Memory B cell (primary cell): ENCODE measurements at regions not wholly inside any gene's neighbourhood (a gene's known extent, or its start where the extent isn't known, plus 50 kb on each side); places are given as distances from the start of the nearest gene placed in this dataset.
"Not testable (repeated sequence)": the region's sequence is repeated elsewhere in the genome, so short reads cannot be mapped to it uniquely, and the experiment has no call there.

Source experiments
- ATAC-seq: fragments of 150-1000 bp; cut with Tn5 transposase; 2 replicates; pipeline ENCODE4 v1.10.0; 2021; ENCODE audit warnings: low read depth, mild to moderate bottlenecking, moderate library complexity
- DNase-seq, 2 donors: peaks; one replicate each; pipeline ENCODE4 v3.0.0; 2022; ENCODE audit warnings: low spot score in 2 of 2
- H3K27ac Mint-ChIP-seq: one replicate; pipeline ENCODE4 v1.8.0; 2022; ENCODE audit warnings: mild to moderate bottlenecking, moderate library complexity, mixed read lengths
- H3K27me3 Mint-ChIP-seq: one replicate; pipeline ENCODE4 v1.8.0; 2022; ENCODE audit warnings: mixed read lengths
- H3K36me3 Mint-ChIP-seq: one replicate; pipeline ENCODE4 v1.8.0; 2022; ENCODE audit warnings: mild to moderate bottlenecking, mixed read lengths
- H3K4me1 Mint-ChIP-seq: one replicate; pipeline ENCODE4 v1.8.0; 2022; ENCODE audit warnings: mixed read lengths
- H3K4me3 Mint-ChIP-seq: one replicate; pipeline ENCODE4 v1.8.0; 2022; ENCODE audit warnings: mild to moderate bottlenecking, moderate library complexity, mixed read lengths
- H3K9me3 Mint-ChIP-seq: one replicate; pipeline ENCODE4 v1.8.0; 2022; ENCODE audit warnings: mixed read lengths

GRCh38 chr17:77327566-77328464 is 187.0 kb downstream of the SEC14L1 start:
- H3K9me3 Mint-ChIP-seq, result no peaks in the 10 kb centered on the region
- H3K4me3 Mint-ChIP-seq, result no peak overlapping the region
- DNase-seq (no peak), ATAC-seq (no peak)
- H3K27me3 Mint-ChIP-seq, result no peaks in the 10 kb centered on the region
- peak overlapping the region; percentile 70 for H3K27ac Mint-ChIP-seq
- H3K36me3 Mint-ChIP-seq, result no peaks in the 10 kb centered on the region
- H3K4me1 Mint-ChIP-seq, result peaks cover 56% of the 10 kb centered on the region

DNA sequence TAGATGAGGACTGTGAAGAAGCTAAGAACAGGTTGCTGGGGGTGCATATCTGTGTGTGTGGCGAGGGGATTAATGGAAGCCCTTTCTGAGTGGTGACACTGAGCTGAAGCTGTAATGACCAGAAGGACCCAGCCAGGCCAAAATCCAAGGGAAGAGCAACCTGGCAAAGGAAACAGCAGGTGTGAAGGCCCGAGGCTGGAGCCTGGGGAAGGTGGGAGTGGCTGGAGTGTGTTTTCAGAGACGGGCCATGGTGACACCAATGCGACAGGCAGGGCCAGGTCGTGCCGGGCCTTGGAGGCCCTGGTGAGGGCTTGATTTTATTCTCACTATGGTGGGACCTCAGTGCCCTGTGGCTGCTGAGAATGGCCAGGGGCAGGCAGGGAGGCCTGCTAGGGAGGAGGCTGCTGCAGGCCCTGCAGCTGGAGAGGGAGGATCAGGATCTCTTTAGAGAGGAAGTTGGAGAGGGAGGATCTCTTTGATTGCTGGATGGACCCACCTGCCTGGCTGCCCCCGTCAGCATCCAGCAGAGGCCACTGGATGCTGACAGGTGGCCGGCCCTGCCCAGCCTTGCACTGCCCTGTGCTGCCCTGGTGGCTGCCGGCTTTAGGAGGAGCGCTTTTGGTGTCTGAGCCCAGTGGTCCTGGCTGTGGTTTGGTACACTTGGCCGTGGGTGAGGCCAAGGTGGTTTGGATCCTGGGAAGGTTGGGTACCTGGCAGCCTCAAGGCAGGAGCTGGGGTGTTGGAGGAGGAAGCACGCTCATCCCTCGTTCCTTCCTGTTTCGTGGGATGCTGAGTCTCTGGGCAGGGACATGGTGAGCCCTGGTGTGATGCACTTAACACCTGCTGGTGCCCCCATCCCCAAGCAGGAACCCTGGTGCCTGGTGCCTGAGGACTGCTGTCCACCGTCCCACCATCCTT is 188.3 kb downstream of the SEC14L1 start:
- Mint-ChIP-seq H3K27me3 (no peaks in the 10 kb centered on the region), H3K4me3 (no peak overlapping the region), H3K36me3 (no peaks in the 10 kb centered on the region), H3K27ac (peak overlapping the region; percentile 70), H3K4me1 (peaks cover 50% of the 10 kb centered on the region), H3K9me3 (no peaks in the 10 kb centered on the region)
- ATAC-seq (no peak), DNase-seq (no peak)

DNA sequence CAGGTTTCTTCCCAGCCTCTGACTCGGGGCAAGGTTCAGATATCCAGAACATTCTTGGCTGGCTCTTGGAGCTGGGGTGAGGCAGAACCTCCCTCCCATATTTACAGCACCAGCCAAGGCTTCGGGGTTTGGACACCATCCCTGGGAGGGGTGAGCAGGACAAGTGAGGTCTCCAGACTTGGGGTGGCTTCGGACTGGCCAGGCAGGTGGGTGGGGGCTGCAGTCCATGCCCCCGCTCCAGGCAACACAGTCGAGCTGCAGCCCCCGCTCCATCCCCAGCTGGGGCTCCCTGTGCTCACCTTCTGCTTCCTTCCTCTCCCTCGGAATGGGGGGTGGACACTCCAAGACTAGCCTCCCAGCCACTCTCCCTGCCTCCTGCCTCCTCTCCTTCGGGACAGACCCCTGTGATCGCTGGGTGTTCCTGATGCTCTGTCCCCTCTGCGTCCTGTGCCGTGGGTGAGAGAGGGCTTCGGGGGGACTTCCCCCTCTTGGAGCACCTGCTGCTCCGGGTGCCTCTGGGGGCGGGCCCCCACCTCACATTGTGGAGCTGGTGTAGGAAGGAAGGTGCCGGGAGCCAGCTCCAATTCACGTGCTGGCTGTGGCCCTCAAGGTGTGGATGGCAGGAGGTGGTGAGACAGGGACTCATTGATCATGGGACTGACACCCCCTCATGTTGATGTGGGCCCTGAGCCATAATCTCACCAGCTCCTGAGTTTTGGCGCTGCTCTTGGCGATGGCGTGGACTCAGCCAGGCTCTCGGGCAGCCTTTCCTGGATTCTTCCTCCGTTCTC is 189.2 kb downstream of the SEC14L1 start:
- Mint-ChIP-seq H3K4me3 (no peak overlapping the region), H3K4me1 (peaks cover 45% of the 10 kb centered on the region), H3K27me3 (no peaks in the 10 kb centered on the region), H3K27ac (peak overlapping the region; percentile 14), H3K36me3 (no peaks in the 10 kb centered on the region), H3K9me3 (no peaks in the 10 kb centered on the region)
- DNase-seq (no peak), ATAC-seq (no peak)

- DNase-seq, result no peak
Observed at GRCh38 chr17:77330602-77331081, 189.9 kb downstream of the SEC14L1 start.

GRCh38 chr17:77331301-77331864 is 190.6 kb downstream of the SEC14L1 start:
- peaks cover 30% of the 10 kb centered on the region for H3K4me1 Mint-ChIP-seq
- H3K9me3 Mint-ChIP-seq, result no peaks in the 10 kb centered on the region
- H3K36me3 Mint-ChIP-seq, result no peaks in the 10 kb centered on the region
- H3K4me3 Mint-ChIP-seq, result peak overlapping the region; percentile 85
- peak; percentile 97 to 99 for DNase-seq
- H3K27ac Mint-ChIP-seq, result peak overlapping the region; percentile 93
- peak; percentile 87 for ATAC-seq
- no peaks in the 10 kb centered on the region for H3K27me3 Mint-ChIP-seq

More at GRCh38 chr17:77330602-77331081, 189.9 kb downstream of the SEC14L1 start:
- no peaks in the 10 kb centered on the region for H3K9me3 Mint-ChIP-seq
- H3K4me3 Mint-ChIP-seq, result no peak overlapping the region
- H3K4me1 Mint-ChIP-seq, result peaks cover 38% of the 10 kb centered on the region
- no peaks in the 10 kb centered on the region for H3K36me3 Mint-ChIP-seq
- ATAC-seq, result no peak
- H3K27me3 Mint-ChIP-seq, result no peaks in the 10 kb centered on the region
- no peak overlapping the region for H3K27ac Mint-ChIP-seq

DNA sequence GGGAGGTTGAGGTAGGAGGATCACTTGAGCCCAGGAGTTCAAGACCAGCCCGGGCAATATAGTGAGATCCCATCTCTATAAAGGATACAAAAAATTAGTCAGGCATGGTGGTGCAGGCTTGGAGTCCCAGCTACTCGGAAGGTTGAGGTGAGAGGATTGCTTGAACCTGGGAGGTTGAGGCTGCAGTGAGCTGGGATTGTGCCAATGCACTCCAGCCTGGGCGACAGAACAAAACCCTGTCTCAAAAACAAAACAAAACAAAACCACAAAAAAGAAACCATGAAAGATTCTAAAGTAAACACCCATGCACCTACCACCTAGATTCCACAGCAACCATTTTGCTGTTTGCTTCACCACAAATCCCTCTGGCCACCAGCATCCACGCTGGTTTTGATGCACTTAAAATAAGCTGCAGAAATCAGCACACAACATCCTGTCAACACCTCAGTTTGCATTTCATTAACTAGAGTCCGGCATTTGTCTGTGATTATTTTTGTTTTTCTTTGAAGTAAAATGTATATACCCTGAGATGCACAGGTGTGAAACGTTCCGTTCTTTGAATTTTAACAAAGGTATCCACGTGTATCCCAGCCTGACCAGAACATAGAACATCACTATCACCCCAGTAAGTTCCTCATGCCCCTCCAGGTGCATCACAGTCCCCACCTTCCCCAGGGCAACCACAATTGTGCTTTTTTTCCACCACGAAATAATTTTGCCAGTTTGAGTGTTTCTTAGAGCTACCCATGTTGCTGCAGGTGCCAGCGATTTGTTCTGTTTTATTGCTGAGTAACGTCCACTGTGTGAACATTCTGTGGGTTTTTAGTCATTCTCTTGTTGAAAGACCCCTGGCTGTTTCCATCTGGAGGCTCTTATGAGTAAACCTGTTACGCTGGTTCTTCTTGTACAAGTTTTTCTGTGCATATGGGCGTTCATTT is 191.5 kb downstream of the SEC14L1 start:
- Mint-ChIP-seq H3K9me3 (no peaks in the 10 kb centered on the region), H3K27me3 (no peaks in the 10 kb centered on the region), H3K36me3 (peaks cover 1% of the 10 kb centered on the region), H3K27ac (peak overlapping the region; percentile 93), H3K4me3 (peak overlapping the region; percentile 85), H3K4me1 (peaks cover 28% of the 10 kb centered on the region)
- DNase-seq (no peak), ATAC-seq (peak; percentile 52)

DNA sequence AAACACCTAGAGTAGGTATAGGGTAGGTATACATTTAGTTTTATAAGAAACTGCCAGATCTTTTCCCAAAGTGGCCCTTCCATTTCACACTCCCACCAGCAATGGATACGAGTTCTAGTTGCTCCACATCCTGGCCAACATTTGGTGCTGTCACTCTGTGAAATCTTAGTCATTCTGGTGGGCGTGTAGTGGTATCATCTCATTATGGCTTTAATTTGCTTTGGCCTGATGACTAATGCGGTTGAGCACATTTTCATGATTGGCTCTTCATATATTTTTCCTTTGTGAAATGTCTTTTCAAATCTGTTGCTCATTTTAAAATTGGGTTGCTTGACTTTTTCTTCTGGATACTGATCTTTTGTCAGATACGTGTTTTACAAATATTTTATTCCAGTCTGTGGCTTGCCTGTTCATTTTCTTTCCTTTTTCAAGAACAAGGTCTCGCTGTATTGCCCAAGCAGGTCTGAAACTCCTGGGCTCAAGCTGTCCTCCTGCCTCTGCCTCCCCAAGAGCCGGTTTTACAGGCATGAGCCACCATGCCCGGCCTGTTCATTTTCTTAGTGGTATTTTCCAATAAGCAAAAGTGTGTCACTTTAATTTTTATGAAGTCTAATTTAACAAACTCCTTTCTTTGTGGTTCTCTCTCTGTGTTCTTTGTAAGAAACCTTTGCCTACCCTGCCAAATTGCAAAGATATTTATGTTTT is 192.4 kb downstream of the SEC14L1 start:
- H3K4me3 Mint-ChIP-seq, result peak overlapping the region; percentile 85
- peaks cover 26% of the 10 kb centered on the region for H3K4me1 Mint-ChIP-seq
- H3K36me3 Mint-ChIP-seq, result peaks cover 2% of the 10 kb centered on the region
- H3K9me3 Mint-ChIP-seq, result no peaks in the 10 kb centered on the region
- ATAC-seq, result no peak
- peak overlapping the region; percentile 93 for H3K27ac Mint-ChIP-seq
- H3K27me3 Mint-ChIP-seq, result no peaks in the 10 kb centered on the region
- DNase-seq, result no peak

GRCh38 chr17:77337150-77337549 is 196.4 kb downstream of the SEC14L1 start:
- Mint-ChIP-seq H3K4me1 (peaks cover 25% of the 10 kb centered on the region), H3K27ac (no peak overlapping the region), H3K36me3 (peaks cover 2% of the 10 kb centered on the region), H3K9me3 (no peaks in the 10 kb centered on the region), H3K4me3 (no peak overlapping the region), H3K27me3 (no peaks in the 10 kb centered on the region)
- DNase-seq (no peak), ATAC-seq (no peak)

GRCh38 chr17:77341069-77341541 is 200.3 kb downstream of the SEC14L1 start:
- H3K4me3 Mint-ChIP-seq, result no peak overlapping the region
- H3K27ac Mint-ChIP-seq, result no peak overlapping the region
- no peaks in the 10 kb centered on the region for H3K27me3 Mint-ChIP-seq
- ATAC-seq, result no peak
- peaks cover 32% of the 10 kb centered on the region for H3K4me1 Mint-ChIP-seq
- peaks cover 4% of the 10 kb centered on the region for H3K36me3 Mint-ChIP-seq
- no peak for DNase-seq
- no peaks in the 10 kb centered on the region for H3K9me3 Mint-ChIP-seq

DNA sequence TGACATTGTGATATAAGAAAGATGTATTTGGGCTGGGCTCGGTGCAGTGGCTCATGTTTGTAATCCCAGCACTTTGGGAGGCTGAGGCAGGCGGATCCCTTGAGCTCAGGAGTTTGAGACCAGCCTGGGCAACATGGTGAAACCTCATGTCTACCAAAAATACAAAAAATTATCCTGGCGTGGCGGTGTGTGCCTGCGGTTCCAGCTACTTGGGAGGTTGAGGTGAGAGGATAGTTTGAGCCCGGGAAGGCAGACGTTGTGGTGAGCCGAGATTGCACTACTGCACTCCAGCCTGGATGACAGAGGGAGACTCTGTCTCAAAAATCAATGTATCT is 201.9 kb downstream of the SEC14L1 start:
- peaks cover 32% of the 10 kb centered on the region for H3K4me1 Mint-ChIP-seq

DNA sequence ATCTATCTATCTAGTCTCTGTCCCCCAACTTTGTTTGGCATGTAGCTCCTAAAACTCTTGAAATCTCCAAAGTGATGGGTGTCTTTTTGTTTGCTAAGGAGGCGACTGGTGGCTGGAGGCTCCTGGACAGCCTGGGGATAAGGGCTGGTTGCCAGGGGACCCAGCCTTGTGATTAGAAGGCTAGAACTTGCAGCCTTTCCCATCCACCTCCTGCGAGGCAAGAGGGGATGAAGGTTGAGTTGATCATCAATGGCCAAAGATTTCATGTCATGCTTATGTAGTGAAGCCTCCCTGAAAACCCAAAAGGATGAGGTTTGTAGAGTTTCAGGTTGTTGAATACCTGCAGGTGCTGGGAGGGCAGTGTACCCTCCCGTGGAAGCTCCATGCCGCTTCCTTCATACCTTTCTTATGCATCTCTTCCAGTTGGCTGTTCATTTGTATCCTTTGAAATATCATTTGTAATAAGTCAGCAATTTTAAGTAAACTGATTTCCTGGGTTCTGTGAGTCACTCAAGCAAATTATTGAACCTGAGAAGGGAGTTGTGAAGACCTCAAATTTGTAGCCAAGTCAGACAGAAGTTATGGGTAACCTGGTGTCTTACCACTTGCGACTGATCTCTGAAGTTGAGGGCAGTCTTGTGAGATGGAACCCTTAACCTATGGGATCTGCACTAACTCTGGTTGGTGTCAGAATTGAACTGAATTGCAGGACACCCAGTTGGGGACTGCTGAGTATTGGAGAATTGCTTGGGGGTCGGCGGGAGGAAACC is 202.4 kb downstream of the SEC14L1 start:
- Mint-ChIP-seq H3K9me3 (no peaks in the 10 kb centered on the region), H3K27me3 (no peaks in the 10 kb centered on the region), H3K4me1 (peaks cover 32% of the 10 kb centered on the region), H3K36me3 (peaks cover 2% of the 10 kb centered on the region), H3K27ac (peak overlapping the region; percentile 54), H3K4me3 (peak overlapping the region; percentile 56)
- DNase-seq, result no peak
- ATAC-seq, result no peak

More for the DNA sequence above, 201.9 kb downstream of the SEC14L1 start:
- Mint-ChIP-seq H3K27ac (peak overlapping the region; percentile 54), H3K4me3 (peak overlapping the region; percentile 56)
- not testable (repeated sequence) for H3K9me3 Mint-ChIP-seq, ATAC-seq, H3K27me3 Mint-ChIP-seq, H3K36me3 Mint-ChIP-seq, DNase-seq
